H1 (cell line): ENCODE measurements at regions not wholly inside any gene's neighbourhood (a gene's known extent, or its start where the extent isn't known, plus 50 kb on each side); places are given as distances from the start of the nearest gene placed in this dataset.

Experiments
- CTCF ChIA-PET: fragments of 300-600 bp; sonication (Branson Sonifier 250); formaldehyde crosslinking; loops from one replicate; lab custom pipeline; 2021; ENCODE audit not compliant: partially characterized antibody; lab: Charles Lee
- POLR2A ChIA-PET: fragments of 300-600 bp; sonication (Branson Sonifier 250); formaldehyde crosslinking; loops from one replicate; lab custom pipeline; 2021; ENCODE audit warnings: inconsistent platforms; ENCODE audit not compliant: partially characterized antibody; lab: Charles Lee
- DNase-seq, 2 experiments: peaks; one replicate each; pipeline versions ENCODE4 v3.0.0 to v3.0.0-alpha.2; 2010 to 2022; ENCODE audit warnings: low spot score in 2 of 2, low read depth in 1 of 2, mixed read lengths in 1 of 2
- FAIRE-seq: peaks from 2 replicates; lab custom pipeline; 2011; peaks lifted over from hg19 to GRCh38; lab: Jason Lieb, UNC
- H2AFZ ChIP-seq: 2 replicates; pipeline ENCODE4 v1.8.1; 2012; ENCODE audit warnings: low read length, inconsistent platforms
- H2AK5ac ChIP-seq: 2 replicates; pipeline ENCODE4 v1.6.1; 2013; ENCODE audit warnings: low read depth, low read length
- H2BK120ac ChIP-seq: replicated peaks from 2 replicates; pipeline ENCODE3; 2013; ENCODE audit warnings: low read depth, low read length, inconsistent platforms
- H2BK12ac ChIP-seq: 2 replicates; pipeline ENCODE4 v1.6.1; 2013; ENCODE audit warnings: low read depth, low read length
- H2BK15ac ChIP-seq: 2 replicates; pipeline ENCODE4 v1.6.1; 2013; ENCODE audit warnings: low read length
- H2BK20ac ChIP-seq: 2 replicates; pipeline ENCODE4 v1.6.1; 2013; ENCODE audit warnings: low read length
- H2BK5ac ChIP-seq: 2 replicates; pipeline ENCODE4 v1.6.1; 2013; ENCODE audit warnings: low read depth, low read length
- H3K14ac ChIP-seq: 2 replicates; pipeline ENCODE4 v1.6.1; 2013; ENCODE audit warnings: inconsistent platforms; ENCODE audit not compliant: insufficient read length
- H3K18ac ChIP-seq: 2 replicates; pipeline ENCODE4 v1.6.1; 2013; ENCODE audit warnings: low read length; ENCODE audit errors: extremely low read depth
- H3K23ac ChIP-seq: 2 replicates; pipeline ENCODE4 v1.6.1; 2013; ENCODE audit warnings: inconsistent platforms; ENCODE audit not compliant: insufficient read length
- H3K23me2 ChIP-seq: 2 replicates; pipeline ENCODE4 v1.6.1; 2013; ENCODE audit warnings: low read depth, low read length
- H3K27ac ChIP-seq: 2 replicates; pipeline ENCODE4 v1.6.1; 2011; ENCODE audit warnings: low read depth, low read length, inconsistent platforms
- H3K27me3 ChIP-seq, 4 experiments: replicated peaks in 1 of 4; 1 replicate in 1 of 4; 2 replicates in 3 of 4; pipeline versions ENCODE4 v1.6.1 to v1.8.1; 2011 to 2013; ENCODE audit warnings: low read length in 3 of 4, mild to moderate bottlenecking in 3 of 4, inconsistent platforms in 2 of 4, mixed read lengths in 2 of 4, moderate library complexity in 1 of 4; ENCODE audit not compliant: control insufficient read depth in 3 of 4, insufficient read depth in 3 of 4; ENCODE audit errors: extremely low read depth in 1 of 4
- H3K36me3 ChIP-seq, 4 experiments: 2 replicates each; pipeline versions ENCODE4 v1.6.1 to v1.8.1; 2011 to 2013; ENCODE audit warnings: mild to moderate bottlenecking in 4 of 4, low read length in 3 of 4, moderate library complexity in 2 of 4, control low read depth in 1 of 4, inconsistent platforms in 1 of 4; ENCODE audit not compliant: insufficient read depth in 4 of 4, control insufficient read depth in 2 of 4
- H3K4ac ChIP-seq: replicated peaks from 2 replicates; pipeline ENCODE3; 2013; ENCODE audit warnings: low read length, low read depth, mixed read lengths, inconsistent platforms; ENCODE audit not compliant: insufficient read length
- H3K4me1 ChIP-seq, 4 experiments: replicated peaks in 1 of 4; 1 replicate in 1 of 4; 2 replicates in 3 of 4; pipeline versions ENCODE4 v1.6.1 to v1.8.1; 2011 to 2013; ENCODE audit warnings: low read length in 3 of 4, inconsistent platforms in 2 of 4, mixed read lengths in 1 of 4; ENCODE audit not compliant: insufficient read depth in 4 of 4, control insufficient read depth in 3 of 4
- H3K4me2 ChIP-seq, 2 experiments: 2 replicates each; pipeline versions ENCODE4 v1.6.1 to v1.8.1; 2011 to 2013; ENCODE audit warnings: low read depth in 2 of 2, low read length in 2 of 2, control low read depth in 1 of 2, inconsistent platforms in 1 of 2, mild to moderate bottlenecking in 1 of 2; ENCODE audit not compliant: insufficient read depth in 1 of 2
- H3K4me3 ChIP-seq, 4 experiments: fragments of 200-600, 300-600 bp in 1 of 4; sonication (generic), shearing (Covaris generic), sonication (Bioruptor Twin) in 1 of 4; 2 replicates each; pipeline versions ENCODE4 v1.5.1 to v1.8.1; 2011 to 2016; ENCODE audit warnings: low read length in 4 of 4, low read depth in 3 of 4, control low read depth in 2 of 4, inconsistent platforms in 2 of 4, mild to moderate bottlenecking in 2 of 4, mixed read lengths in 1 of 4, moderate library complexity in 1 of 4; ENCODE audit not compliant: insufficient read depth in 2 of 4; ENCODE audit errors: extremely low read depth in 1 of 4
- H3K56ac ChIP-seq: replicated peaks from 2 replicates; pipeline ENCODE3; 2013; ENCODE audit warnings: low read depth, mild to moderate bottlenecking, mixed read lengths, low read length, inconsistent platforms; ENCODE audit not compliant: insufficient read length
- H3K79me1 ChIP-seq: 2 replicates; pipeline ENCODE4 v1.6.1; 2013; ENCODE audit warnings: low read depth, low read length, control low read depth
- H3K79me2 ChIP-seq, 2 experiments: 2 replicates each; pipeline versions ENCODE4 v1.6.1 to v1.8.1; 2012 to 2013; ENCODE audit warnings: low read length in 2 of 2, mild to moderate bottlenecking in 2 of 2, inconsistent platforms in 1 of 2; ENCODE audit not compliant: insufficient read depth in 2 of 2, control insufficient read depth in 1 of 2
- H3K9ac ChIP-seq, 4 experiments: replicated peaks in 1 of 4; 1 replicate in 1 of 4; 2 replicates in 3 of 4; pipeline versions ENCODE4 v1.6.1 to v1.8.1; 2011 to 2013; ENCODE audit warnings: low read depth in 3 of 4, low read length in 3 of 4, control low read depth in 2 of 4, mild to moderate bottlenecking in 2 of 4, moderate library complexity in 2 of 4, inconsistent platforms in 1 of 4; ENCODE audit errors: extremely low read depth in 1 of 4
- H3K9me3 ChIP-seq, 2 experiments: 2 replicates each; pipeline versions ENCODE4 v1.6.1 to v1.8.1; 2012 to 2013; ENCODE audit warnings: mild to moderate bottlenecking in 2 of 2, moderate library complexity in 2 of 2, control low read depth in 1 of 2, inconsistent platforms in 1 of 2, low read depth in 1 of 2, low read length in 1 of 2, mixed read lengths in 1 of 2; ENCODE audit not compliant: insufficient read depth in 2 of 2
- H4K20me1 ChIP-seq, 2 experiments: replicated peaks in 1 of 2; 2 replicates each; pipeline versions ENCODE3 to v1.8.1; 2011 to 2013; ENCODE audit warnings: inconsistent platforms in 2 of 2, low read length in 2 of 2, mild to moderate bottlenecking in 1 of 2; ENCODE audit not compliant: insufficient read depth in 2 of 2, control insufficient read depth in 1 of 2
- H4K5ac ChIP-seq: 2 replicates; pipeline ENCODE4 v1.6.1; 2013; ENCODE audit warnings: low read length, low read depth, mixed read lengths, inconsistent platforms; ENCODE audit not compliant: insufficient read length
- H4K8ac ChIP-seq: 2 replicates; pipeline ENCODE4 v1.8.0; 2013; ENCODE audit warnings: mild to moderate bottlenecking, moderate library complexity, low read length, inconsistent platforms; ENCODE audit not compliant: insufficient read depth; ENCODE audit errors: extremely low read depth
- H4K91ac ChIP-seq: replicated peaks from 2 replicates; pipeline ENCODE3; 2013; ENCODE audit warnings: low read length, mixed read lengths, inconsistent platforms; ENCODE audit not compliant: insufficient read length
- ASH2L ChIP-seq: fragments of 200-600, 300-600 bp; sonication (generic); IDR thresholded peaks from one replicate; pipeline ENCODE4 v1.7.1; 2017; ENCODE audit warnings: low read length
- CEBPB ChIP-seq: IDR thresholded peaks from 2 replicates; pipeline ENCODE4 v1.6.1; 2012; ENCODE audit warnings: low read depth, low read length
- CHD1 ChIP-seq: IDR thresholded peaks from 2 replicates; pipeline ENCODE4 v1.6.1; 2012; ENCODE audit warnings: low read depth, low read length, improper control_type of control experiment
- CREB1 ChIP-seq: IDR thresholded peaks from 2 replicates; pipeline ENCODE4 v1.6.1; 2012; ENCODE audit warnings: inconsistent platforms
- HDAC2 ChIP-seq, 2 experiments: fragments of 300-600 bp in 1 of 2; sonication (generic) in 1 of 2; IDR thresholded peaks; 2 replicates each; pipeline ENCODE4 v1.6.1; 2011 to 2012; ENCODE audit warnings: low read depth in 2 of 2, low read length in 2 of 2, mild to moderate bottlenecking in 2 of 2, moderate library complexity in 2 of 2, borderline replicate concordance in 1 of 2, inconsistent platforms in 1 of 2
- YY1 ChIP-seq: IDR thresholded peaks from 2 replicates; pipeline ENCODE4 v1.6.1; 2011; ENCODE audit warnings: low read depth, mild to moderate bottlenecking, low read length
- WGBS, 2 experiments: shearing (Covaris generic) in 1 of 2; methylation state at CpG; one replicate each; pipeline versions ENCODE4 v1.1.6 to v1.1.7; 2013 to 2015; ENCODE audit warnings: low lambda C conversion rate in 2 of 2, mixed read lengths in 2 of 2, inconsistent platforms in 1 of 2, low coverage in 1 of 2, missing lambda C conversion rate in 1 of 2; ENCODE audit not compliant: insufficient replicate concordance in 2 of 2, insufficient coverage in 1 of 2, insufficient read length in 1 of 2; ENCODE audit errors: extremely low coverage in 1 of 2, missing lambda C conversion rate in 1 of 2; 5-methylcytosine and 5-hydroxymethylcytosine counted together

- Histone ChIP-seq H2BK20ac (no peak overlapping the region), H4K20me1 (no peaks in the 10 kb centered on the region), H3K9ac (no peak overlapping the region), H3K23ac (no peak overlapping the region), H2BK15ac (no peak overlapping the region), H3K27me3 (no peaks in the 10 kb centered on the region; a peak in 1 of 7 replicates), H2BK12ac (no peak overlapping the region), H3K14ac (no peak overlapping the region), H3K4me1 (peaks cover 5 to 13% (median 11%) of the 10 kb centered on the region in 4 experiments; a peak in 5 of 7 replicates), H3K4me3 (no peak overlapping the region), H4K5ac (no peak overlapping the region), H4K8ac (no peak overlapping the region), H2AFZ (peak overlapping the region; percentile 51; the same call in 1 of the 2 replicates), H3K23me2 (no peaks in the 10 kb centered on the region; the same call in 1 of the 2 replicates)
- CTCF ChIA-PET, result interaction anchor here (0.7 to 1.4 kb wide), 6 partner anchors 28 to 218 kb away, joined by 3 to 5 read pairs (median 3); no protein-coding TSS in a partner anchor
- FAIRE-seq, result no peak
- POLR2A ChIA-PET, result no interaction called here
- TF ChIP-seq ASH2L, result no peak
- TF ChIP-seq YY1, result no peak
- TF ChIP-seq CREB1, result no peak
- TF ChIP-seq CEBPB, result no peak
- TF ChIP-seq HDAC2 (IDR thresholded peaks at IDR 0.05; ENCODE audit: borderline replicate concordance in 1 of 2, low read depth in 2 of 2, low read length in 2 of 2), result no peak
- no peak for TF ChIP-seq CHD1
- TF ChIP-seq, all 59 proteins: peak for 0
- no peak overlapping the region for H2BK120ac ChIP-seq
- no peak overlapping the region for H2BK5ac ChIP-seq
- H3K79me1 ChIP-seq, result no peaks in the 10 kb centered on the region
- 44% methylated on average over 7 of the region's 7 CpGs; no CpG with 5 or more reads in 1 of the 2 experiments for WGBS, 2 experiments
- no peak overlapping the region for H3K4ac ChIP-seq
- no peak overlapping the region for H3K56ac ChIP-seq
- H3K79me2 ChIP-seq, result no peaks in the 10 kb centered on the region
- H3K4me2 ChIP-seq, result peak overlapping the region in 1 of 2 experiments; percentile 16; a peak in 1 of 4 replicates
- no peak for DNase-seq
- no peaks in the 10 kb centered on the region for H3K36me3 ChIP-seq
- H3K27ac ChIP-seq, result no peak overlapping the region
- H3K9me3 ChIP-seq, result no peaks in the 10 kb centered on the region
- no peak overlapping the region for H3K18ac ChIP-seq
- H2AK5ac ChIP-seq, result no peak overlapping the region
- no peak overlapping the region for H4K91ac ChIP-seq
These were observed 73.7 kb downstream of the C16orf95 start for GRCh38 chr16:87243478-87243877.
